ENCODE measurements at regions not wholly inside any gene's neighbourhood (a gene's known extent, or its start where the extent isn't known, plus 50 kb on each side); places are given as distances from the start of the nearest gene placed in this dataset.

DNA sequence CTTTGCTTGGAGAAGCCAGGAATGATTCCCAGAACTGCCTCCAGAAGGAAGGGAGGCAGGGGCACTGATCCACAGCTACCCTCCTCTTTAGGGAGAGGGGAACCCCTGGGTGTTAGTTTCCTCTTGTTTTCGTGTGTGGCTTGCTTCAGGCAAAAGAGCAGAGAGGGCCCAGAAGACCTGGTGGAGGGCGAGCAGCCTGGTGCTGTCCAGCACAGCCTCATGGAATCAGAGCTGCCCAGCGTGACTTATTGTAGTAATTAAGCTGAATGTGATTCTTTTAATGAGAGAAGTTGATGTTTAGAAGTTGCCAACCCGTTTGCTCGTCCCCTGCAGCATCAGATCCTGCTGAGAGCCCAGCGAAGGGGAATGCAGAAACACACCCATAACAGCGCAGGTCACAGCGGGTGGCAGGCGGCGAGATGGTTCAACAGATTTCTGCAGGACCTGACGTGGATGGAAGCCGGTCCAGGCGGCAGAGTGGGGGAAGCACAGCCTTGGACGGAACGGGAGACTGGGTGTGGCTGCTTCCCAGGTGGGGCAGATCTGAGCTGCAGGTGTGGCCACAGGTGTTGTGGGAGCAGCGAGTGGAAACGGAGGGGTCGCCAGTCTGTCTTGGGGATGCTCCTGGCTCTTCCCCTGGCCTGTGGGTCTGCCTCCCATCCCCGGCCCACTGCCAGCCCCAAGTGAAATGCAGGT lies 53.7 kb upstream of the SHH start:
- DNase-seq (no peak), ATAC-seq (ENCODE audit: low read depth) (no peak)
- Mint-ChIP-seq H3K4me1 (no peaks in the 10 kb centered on the region), H3K4me3 (no peak overlapping the region), H3K27ac (no peak overlapping the region), H3K27me3 (peaks cover 15% of the 10 kb centered on the region), H3K9me3 (ENCODE audit: insufficient read depth) (no peaks in the 10 kb centered on the region)
- TF ChIP-seq, protein P1, sequence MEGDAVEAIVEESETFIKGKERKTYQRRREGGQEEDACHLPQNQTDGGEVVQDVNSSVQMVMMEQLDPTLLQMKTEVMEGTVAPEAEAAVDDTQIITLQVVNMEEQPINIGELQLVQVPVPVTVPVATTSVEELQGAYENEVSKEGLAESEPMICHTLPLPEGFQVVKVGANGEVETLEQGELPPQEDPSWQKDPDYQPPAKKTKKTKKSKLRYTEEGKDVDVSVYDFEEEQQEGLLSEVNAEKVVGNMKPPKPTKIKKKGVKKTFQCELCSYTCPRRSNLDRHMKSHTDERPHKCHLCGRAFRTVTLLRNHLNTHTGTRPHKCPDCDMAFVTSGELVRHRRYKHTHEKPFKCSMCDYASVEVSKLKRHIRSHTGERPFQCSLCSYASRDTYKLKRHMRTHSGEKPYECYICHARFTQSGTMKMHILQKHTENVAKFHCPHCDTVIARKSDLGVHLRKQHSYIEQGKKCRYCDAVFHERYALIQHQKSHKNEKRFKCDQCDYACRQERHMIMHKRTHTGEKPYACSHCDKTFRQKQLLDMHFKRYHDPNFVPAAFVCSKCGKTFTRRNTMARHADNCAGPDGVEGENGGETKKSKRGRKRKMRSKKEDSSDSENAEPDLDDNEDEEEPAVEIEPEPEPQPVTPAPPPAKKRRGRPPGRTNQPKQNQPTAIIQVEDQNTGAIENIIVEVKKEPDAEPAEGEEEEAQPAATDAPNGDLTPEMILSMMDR (IDR thresholded peaks at IDR 0.05) = no peak
- TF ChIP-seq EZH2 (IDR thresholded peaks at IDR 0.05; ENCODE audit: borderline replicate concordance, insufficient read depth, low read depth, low read length, poor library complexity, severe bottlenecking) = no peak
- Histone ChIP-seq H3K79me2 (ENCODE audit: control insufficient read depth, insufficient read depth, low read length) (no peaks in the 10 kb centered on the region), H4K20me1 (ENCODE audit: control insufficient read depth, insufficient read depth, low read length, poor library complexity, severe bottlenecking) (no peaks in the 10 kb centered on the region), H3K27me3 (replicated peaks in 1 of 4; ENCODE audit: control extremely low read depth in 1 of 4, control insufficient read depth in 3 of 4, insufficient read depth in 4 of 4, low read length in 3 of 4) (no peaks in the 10 kb centered on the region), H3K27ac (ENCODE audit: low read length in 2 of 2) (no peak overlapping the region), H3K9ac (ENCODE audit: low read length) (no peak overlapping the region), H3K9me3 (ENCODE audit: control extremely low read depth in 1 of 3, control insufficient read depth in 2 of 3, insufficient read depth in 1 of 3, low read length in 2 of 3) (peaks cover 0 to 4% (median 0%) of the 10 kb centered on the region in 3 donors), H3K36me3 (replicated peaks in 1 of 2; ENCODE audit: control extremely low read depth in 1 of 2, control insufficient read depth in 1 of 2, extremely low read depth in 1 of 2, insufficient read depth in 2 of 2, low read length in 1 of 2) (no peaks in the 10 kb centered on the region), H3K4me3 (ENCODE audit: control extremely low read depth in 1 of 5, extremely low read depth in 1 of 5, insufficient read depth in 1 of 5, low read depth in 2 of 5, low read length in 4 of 5) (no peak overlapping the region), H2AFZ (ENCODE audit: insufficient read depth, low read depth, low read length, poor library complexity, severe bottlenecking) (no peak overlapping the region), H3K4me2 (replicated peaks; ENCODE audit: low read depth, low read length, poor library complexity, severe bottlenecking) (no peak overlapping the region), H3K4me1 (ENCODE audit: control insufficient read depth in 2 of 2, insufficient read depth in 2 of 2, low read length in 2 of 2) (no peaks in the 10 kb centered on the region)
- 70% methylated on average over 18 of the region's 19 CpGs for WGBS (ENCODE audit: insufficient coverage)
- ChIA-PET POLR2A (no interaction called here), CTCF (no interaction called here)
- intact Hi-C loops (cut with micrococcal nuclease) = no loop called here

DNA sequence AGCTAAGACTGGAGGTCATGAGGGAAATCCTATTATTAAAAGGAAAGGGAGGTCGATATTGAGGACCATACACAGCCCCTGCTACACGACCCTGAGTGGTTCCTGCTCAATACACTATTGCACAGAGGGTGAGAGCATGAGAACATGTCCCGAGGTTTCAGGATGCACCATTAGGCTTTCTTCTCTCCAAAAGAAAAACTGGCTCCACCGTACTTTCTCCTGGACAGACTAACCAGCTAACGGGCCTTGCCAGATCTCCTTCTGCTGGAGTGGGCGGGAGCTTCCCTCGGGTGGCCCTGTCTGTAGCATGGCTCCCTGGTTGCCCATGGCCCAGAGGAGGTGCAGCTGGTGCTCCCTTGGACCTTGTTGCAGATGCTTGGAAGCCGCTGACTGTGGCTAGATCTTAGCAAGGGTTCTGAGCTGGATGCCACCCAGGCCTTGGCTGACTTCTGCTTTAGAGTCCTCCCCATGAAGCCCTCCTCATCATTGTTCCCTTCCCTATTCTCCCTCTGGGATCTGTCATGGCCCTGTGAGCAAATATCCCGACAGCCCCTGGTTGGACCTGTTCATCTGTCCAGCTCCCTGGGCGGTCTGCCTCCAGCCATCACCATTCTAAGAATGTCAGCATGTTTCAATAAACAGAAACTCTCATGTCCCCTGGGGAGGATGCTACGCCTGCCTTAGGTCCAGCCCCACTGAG lies 52.9 kb upstream of the SHH start:
- H3K9me3 ChIP-seq (ENCODE audit: control extremely low read depth in 1 of 3, control insufficient read depth in 2 of 3, insufficient read depth in 1 of 3, low read length in 2 of 3) = peaks cover 0 to 4% (median 0%) of the 10 kb centered on the region in 3 donors
- H3K79me2 ChIP-seq (ENCODE audit: control insufficient read depth, insufficient read depth, low read length) = no peaks in the 10 kb centered on the region
- no peak overlapping the region for H3K4me3 ChIP-seq (ENCODE audit: control extremely low read depth in 1 of 5, extremely low read depth in 1 of 5, insufficient read depth in 1 of 5, low read depth in 2 of 5, low read length in 4 of 5)
- ChIA-PET POLR2A (no interaction called here), CTCF (no interaction called here)
- no peaks in the 10 kb centered on the region for H3K27me3 ChIP-seq (replicated peaks in 1 of 4; ENCODE audit: control extremely low read depth in 1 of 4, control insufficient read depth in 3 of 4, insufficient read depth in 4 of 4, low read length in 3 of 4)
- no peaks in the 10 kb centered on the region for H3K4me1 Mint-ChIP-seq
- DNase-seq = no peak
- intact Hi-C loops (cut with micrococcal nuclease) = no loop called here
- H3K27ac ChIP-seq (ENCODE audit: low read length in 2 of 2) = no peak overlapping the region
- no peak overlapping the region for H3K9ac ChIP-seq (ENCODE audit: low read length)
- H3K4me2 ChIP-seq (replicated peaks; ENCODE audit: low read depth, low read length, poor library complexity, severe bottlenecking) = no peak overlapping the region
- 87% methylated on average over 10 of the region's 11 CpGs for WGBS (ENCODE audit: insufficient coverage)
- no peaks in the 10 kb centered on the region for H3K4me1 ChIP-seq (ENCODE audit: control insufficient read depth in 2 of 2, insufficient read depth in 2 of 2, low read length in 2 of 2)
- H3K36me3 ChIP-seq (replicated peaks in 1 of 2; ENCODE audit: control extremely low read depth in 1 of 2, control insufficient read depth in 1 of 2, extremely low read depth in 1 of 2, insufficient read depth in 2 of 2, low read length in 1 of 2) = no peaks in the 10 kb centered on the region
- H3K9me3 Mint-ChIP-seq (ENCODE audit: insufficient read depth) = no peaks in the 10 kb centered on the region
- no peak for ATAC-seq (ENCODE audit: low read depth)
- no peak overlapping the region for H3K27ac Mint-ChIP-seq
- H2AFZ ChIP-seq (ENCODE audit: insufficient read depth, low read depth, low read length, poor library complexity, severe bottlenecking) = no peak overlapping the region
- TF ChIP-seq, protein P1 (IDR thresholded peaks at IDR 0.05) = no peak
- no peak for TF ChIP-seq EZH2 (IDR thresholded peaks at IDR 0.05; ENCODE audit: borderline replicate concordance, insufficient read depth, low read depth, low read length, poor library complexity, severe bottlenecking)
- H3K4me3 Mint-ChIP-seq = no peak overlapping the region
- H4K20me1 ChIP-seq (ENCODE audit: control insufficient read depth, insufficient read depth, low read length, poor library complexity, severe bottlenecking) = no peaks in the 10 kb centered on the region
- peaks cover 7% of the 10 kb centered on the region for H3K27me3 Mint-ChIP-seq

Measured in B cell (primary cell).